Upper lobe of left lung (tissue), 4 donors: ENCODE measurements at regions not wholly inside any gene's neighbourhood (a gene's known extent, or its start where the extent isn't known, plus 50 kb on each side); places are given as distances from the start of the nearest gene placed in this dataset.

ENCODE experiments used
- CTCF ChIP-seq, 6 experiments: fragments of 450-650 bp in 4 of 6; fragments of 200-600 bp in 2 of 6; sonication (generic) in 2 of 6; IDR thresholded peaks; one replicate each; pipeline ENCODE4 v1.5.1; 2016 to 2019; ENCODE audit warnings: antibody characterized with exemption in 6 of 6
- EP300 ChIP-seq, 4 donors: sonication (generic); formaldehyde crosslinking; IDR thresholded peaks; one replicate each; pipeline ENCODE4 v1.5.1; 2017; ENCODE audit warnings: antibody characterized with exemption in 4 of 4, control low read depth in 2 of 4
- POLR2A ChIP-seq, 4 donors: fragments of 450-650 bp; IDR thresholded peaks; one replicate each; pipeline ENCODE4 v1.5.1; 2016 to 2017; ENCODE audit warnings: antibody characterized with exemption in 4 of 4, mild to moderate bottlenecking in 2 of 4

GRCh38 chr2:59427980-59428379 is 1125.5 kb downstream of the BCL11A start:
- TF ChIP-seq POLR2A (IDR thresholded peaks at IDR 0.05) (no peak), CTCF (IDR thresholded peaks at IDR 0.05) (no peak), EP300 (IDR thresholded peaks at IDR 0.05) (no peak)
